ENCODE measurements at regions not wholly inside any gene's neighbourhood (a gene's known extent, or its start where the extent isn't known, plus 50 kb on each side); places are given as distances from the start of the nearest gene placed in this dataset.
"Not testable (repeated sequence)": the region's sequence is repeated elsewhere in the genome, so short reads cannot be mapped to it uniquely, and the experiment has no call there.

GRCh38 chr2:14752295-14752694, 119.8 kb downstream of the LRATD1 start:
- DNase-seq (ENCODE audit: low read depth in 2 of 2) = no peak

DNA sequence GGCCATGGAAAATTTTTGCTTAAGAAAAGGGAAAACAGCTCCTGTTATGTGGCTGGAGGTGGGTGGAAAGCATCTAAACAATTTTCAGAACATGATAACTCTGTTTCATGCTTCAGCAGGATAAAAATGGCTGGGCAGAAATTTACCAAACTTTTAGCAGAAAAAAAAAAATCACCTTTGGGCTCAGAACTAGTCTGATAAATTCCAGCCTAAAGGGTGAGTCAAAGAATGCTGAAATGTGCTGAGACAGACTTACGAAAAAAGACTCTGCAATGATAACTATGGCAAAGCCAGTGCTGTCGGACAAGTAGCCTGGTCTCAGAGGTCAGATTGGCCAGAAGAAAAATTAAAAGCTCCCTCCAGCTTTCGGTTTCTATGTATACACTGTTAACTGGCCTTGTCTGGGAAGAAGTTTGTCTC, 123.6 kb downstream of the LRATD1 start:
- no peak for DNase-seq (ENCODE audit: low read depth in 2 of 2)

GRCh38 chr2:14756981-14757657, 124.6 kb downstream of the LRATD1 start:
- no peak for DNase-seq (ENCODE audit: low read depth in 2 of 2)

DNA sequence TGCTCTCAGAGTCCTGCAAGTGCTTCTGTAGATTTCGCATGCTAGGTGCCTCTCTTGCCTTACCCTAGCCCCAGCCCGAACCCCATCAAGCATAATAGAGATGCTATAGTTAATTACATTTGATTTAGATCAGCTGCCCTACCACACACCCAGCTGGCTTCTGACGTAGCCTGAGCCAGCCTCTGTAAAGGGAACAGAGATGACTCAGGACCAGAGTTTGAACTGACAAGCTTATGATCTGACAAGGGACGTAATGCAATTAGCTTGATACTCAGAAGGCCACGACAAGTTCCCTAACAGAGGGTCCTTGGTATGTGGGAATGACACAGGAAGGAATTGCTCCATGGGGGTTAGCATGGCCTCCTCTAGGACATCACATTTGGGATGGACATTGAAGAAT, 126.6 kb downstream of the LRATD1 start:
- DNase-seq (ENCODE audit: low read depth in 2 of 2) = no peak

DNA sequence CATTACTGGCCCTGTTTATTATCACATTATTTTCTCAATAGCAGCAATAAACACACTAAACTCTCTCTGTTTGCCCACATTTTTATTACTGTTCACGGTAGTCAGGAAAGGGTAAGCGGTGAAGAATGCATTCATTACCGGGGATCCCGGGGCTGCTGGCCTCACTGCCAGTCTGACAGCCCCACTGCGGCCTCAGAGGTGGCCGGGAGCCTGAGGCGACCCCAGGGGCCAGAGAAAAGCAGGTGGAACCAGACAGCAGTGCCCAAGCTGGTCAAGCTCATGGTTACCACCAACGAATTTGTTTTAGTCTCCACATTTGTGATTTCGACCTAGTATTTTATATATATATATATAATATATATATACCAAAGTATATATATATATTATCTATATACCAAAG, 127.7 kb downstream of the LRATD1 start:
- no peak for DNase-seq (ENCODE audit: low read depth in 2 of 2)

DNA sequence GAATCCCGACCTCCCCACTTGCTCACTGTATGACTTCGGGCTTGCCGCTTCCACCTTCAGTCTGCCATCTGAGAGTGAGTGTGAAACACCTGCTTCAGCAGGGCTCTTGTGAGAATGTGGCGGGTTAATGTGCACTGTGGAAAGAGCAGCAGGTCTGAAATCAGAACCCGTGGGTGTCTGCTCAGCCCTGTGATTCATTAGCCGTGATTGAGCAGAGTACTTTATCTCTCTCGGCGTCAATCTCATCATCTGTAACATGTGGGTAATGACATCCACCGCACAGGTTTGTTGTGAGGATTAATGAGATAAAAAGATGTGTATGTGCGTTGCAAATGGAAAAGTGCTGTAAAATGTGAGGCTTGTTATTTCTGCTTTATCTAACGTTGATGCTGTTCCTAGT, 128.6 kb downstream of the LRATD1 start:
- no peak for DNase-seq (ENCODE audit: low read depth in 2 of 2)

DNA sequence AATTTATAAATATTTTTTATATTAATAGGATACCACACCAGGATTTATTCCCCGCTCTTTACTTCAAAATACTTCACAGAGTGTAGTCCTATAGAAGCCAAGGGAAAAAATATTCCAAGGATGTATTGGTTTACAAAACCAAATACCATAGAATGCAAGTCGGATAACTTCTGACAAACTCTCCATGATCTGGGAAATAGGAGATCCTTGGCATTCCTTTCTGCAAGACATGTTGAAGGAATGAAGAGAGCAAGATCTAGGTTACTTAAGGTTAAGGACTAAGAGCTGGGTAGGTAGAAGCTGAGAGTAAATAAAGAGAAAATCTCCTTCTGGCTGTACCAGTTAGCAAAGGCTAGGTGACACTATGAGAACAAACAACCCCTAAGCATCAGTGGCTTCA, 141.2 kb downstream of the LRATD1 start:
- DNase-seq (ENCODE audit: low read depth in 2 of 2) = no peak

GRCh38 chr2:14774436-14774968, 142.0 kb downstream of the LRATD1 start:
- DNase-seq (ENCODE audit: low read depth in 2 of 2) = no peak

- no peak for DNase-seq (ENCODE audit: low read depth in 2 of 2)
Measured at GRCh38 chr2:14776216-14776615, 143.7 kb downstream of the LRATD1 start.

- no peak for DNase-seq (ENCODE audit: low read depth in 2 of 2)
Measured at GRCh38 chr2:14778015-14778414, 145.5 kb downstream of the LRATD1 start.

DNA sequence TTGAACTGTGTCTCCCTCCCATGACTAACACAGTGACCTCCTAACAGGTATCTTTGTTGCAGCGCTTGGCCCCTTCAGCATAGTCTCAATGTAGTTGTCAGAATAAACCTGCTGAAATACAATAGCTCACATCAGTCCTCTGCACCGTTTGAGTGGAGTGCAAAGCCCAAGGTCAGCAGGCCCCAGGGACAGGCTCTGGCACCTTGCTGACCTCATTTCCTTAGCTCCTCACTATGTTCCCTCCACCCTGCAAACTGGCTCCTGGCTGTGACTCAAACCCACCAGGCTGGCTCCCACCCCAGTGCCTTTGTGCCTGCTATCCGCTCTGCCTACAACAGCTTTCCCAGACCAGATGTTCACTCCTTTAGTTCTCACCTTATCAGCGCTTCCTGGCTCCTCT, 146.7 kb downstream of the LRATD1 start:
- no peak for DNase-seq (ENCODE audit: low read depth in 2 of 2)

GRCh38 chr2:14781142-14781541, 148.6 kb downstream of the LRATD1 start:
- no peak for DNase-seq (ENCODE audit: low read depth in 2 of 2)

DNA sequence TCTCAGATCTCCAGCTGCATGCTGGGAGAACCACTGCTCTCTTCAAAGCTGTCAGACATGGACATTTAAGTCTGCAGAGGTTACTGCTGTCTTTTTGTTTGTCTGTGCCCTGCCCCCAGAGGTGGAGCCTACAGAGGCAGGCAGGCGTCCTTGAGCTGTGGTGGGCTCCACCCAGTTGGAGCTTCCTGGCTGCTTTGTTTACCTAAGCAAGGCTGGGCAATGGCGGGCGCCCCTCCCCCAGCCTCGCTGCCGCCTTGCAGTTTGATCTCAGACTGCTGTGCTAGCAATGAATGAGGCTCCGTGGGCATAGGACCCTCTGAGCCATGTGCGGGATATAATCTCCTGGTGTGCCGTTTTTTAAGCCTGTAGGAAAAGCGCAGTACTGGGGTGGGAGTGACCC, 156.3 kb downstream of the LRATD1 start:
- DNase-seq (ENCODE audit: low read depth in 2 of 2) = not testable (repeated sequence)

- no peak for DNase-seq (ENCODE audit: low read depth in 2 of 2)
Measured at GRCh38 chr2:14790041-14790640, 157.6 kb downstream of the LRATD1 start.

- no peak for DNase-seq (ENCODE audit: low read depth in 2 of 2)
Measured at GRCh38 chr2:14803994-14804393, 171.5 kb downstream of the LRATD1 start.

DNA sequence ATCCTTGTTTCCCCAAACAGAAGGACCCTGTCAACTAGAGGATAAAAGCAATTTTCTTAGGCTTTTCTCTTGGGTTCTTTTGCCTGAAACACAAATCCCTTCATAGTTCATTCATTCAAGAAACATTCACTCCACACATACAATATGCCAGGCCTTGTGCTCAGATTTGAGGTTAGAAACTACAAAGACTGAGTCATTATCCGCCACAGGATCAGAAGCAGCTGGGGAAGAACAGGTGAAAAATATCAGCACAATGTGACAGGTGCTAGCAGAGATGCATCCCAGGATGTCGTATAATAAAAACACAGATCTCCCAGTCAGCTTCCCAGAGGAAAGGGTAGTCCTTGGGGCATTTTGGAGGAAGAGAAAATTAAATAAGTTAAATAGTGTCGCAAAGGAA, 172.4 kb downstream of the LRATD1 start:
- DNase-seq (ENCODE audit: low read depth in 2 of 2) = no peak

DNA sequence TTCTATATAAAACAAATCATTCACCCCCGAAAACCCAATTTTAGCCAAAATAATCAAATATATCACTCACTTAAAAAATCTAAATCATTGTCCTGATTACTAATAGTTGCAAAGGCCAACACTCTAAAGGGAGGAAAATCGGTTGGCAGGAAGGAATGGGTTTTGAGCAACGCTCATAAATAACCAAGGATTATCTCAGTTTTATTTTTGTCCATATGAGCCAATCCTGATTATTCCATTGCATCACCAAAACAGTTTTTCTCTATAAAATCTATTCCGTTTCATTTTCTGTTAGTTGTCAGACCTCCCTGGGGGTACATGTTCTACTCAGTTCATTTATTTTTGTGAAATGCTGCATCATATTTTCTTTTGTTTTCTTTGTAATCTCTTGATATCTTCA, 174.1 kb downstream of the LRATD1 start:
- DNase-seq (ENCODE audit: low read depth in 2 of 2) = no peak

GRCh38 chr2:14815201-14815600, 182.7 kb downstream of the LRATD1 start:
- no peak for DNase-seq (ENCODE audit: low read depth in 2 of 2)

- DNase-seq (ENCODE audit: low read depth in 2 of 2) = no peak
Measured at GRCh38 chr2:14816069-14817060, 183.8 kb downstream of the LRATD1 start.

GRCh38 chr2:14817848-14818247, 185.3 kb downstream of the LRATD1 start:
- DNase-seq (ENCODE audit: low read depth in 2 of 2) = no peak

DNA sequence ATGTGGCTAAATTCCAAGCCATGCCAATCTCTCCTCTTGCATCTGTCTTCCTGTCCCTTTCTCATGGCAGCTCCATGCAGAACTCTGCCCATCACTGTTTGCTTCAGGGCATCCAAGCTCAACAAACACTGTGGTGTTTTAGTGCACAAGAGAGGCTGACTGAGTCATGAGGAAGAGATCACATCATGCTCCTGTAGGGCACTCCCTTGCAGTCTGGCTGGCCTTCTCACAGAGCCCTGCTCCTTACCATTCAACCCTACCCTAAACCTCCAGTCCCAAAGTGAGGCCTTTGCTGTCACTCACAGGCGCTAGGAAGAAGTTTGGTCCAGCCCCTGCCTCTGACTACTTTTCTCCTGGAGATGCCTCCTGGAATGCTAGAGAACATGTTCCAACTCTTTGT, 194.0 kb downstream of the LRATD1 start:
- DNase-seq (ENCODE audit: low read depth in 2 of 2) = no peak

Data from stimulated activated CD8-positive, alpha-beta memory T cell treated with anti-CD3 and anti-CD28 coated beads, Interleukin-2, amount 100 ng/mL, for 1 hour (primary cell).